HEK293 (cell line): ENCODE measurements at regions not wholly inside any gene's neighbourhood (a gene's known extent, or its start where the extent isn't known, plus 50 kb on each side); places are given as distances from the start of the nearest gene placed in this dataset.
A peak's percentile ranks its signal among the peaks of the same experiment; 100 is the strongest.

Experiments
- CTCF ChIA-PET: fragments of 350-600 bp; formaldehyde crosslinking; extraction: SDS; loops from one replicate; lab custom pipeline; 2021; ENCODE audit warnings: antibody characterized with exemption; lab: Yijun Ruan, JAX
- POLR2A ChIA-PET: fragments of 300-600 bp; formaldehyde crosslinking; extraction: SDS; loops from one replicate; lab custom pipeline; 2020; ENCODE audit warnings: antibody characterized with exemption, inconsistent platforms; lab: Yijun Ruan, JAX
- H3K27ac ChIP-seq: fragments of 200-500 bp; sonication (Bioruptor generic); 2 replicates; pipeline ENCODE4 v1.5.1; 2014; ENCODE audit warnings: low read depth, low read length, control low read depth, inconsistent platforms; ENCODE audit errors: extremely low read depth
- H3K36me3 ChIP-seq, 2 experiments: fragments of 200-500 bp in 1 of 2; sonication (Bioruptor generic) in 1 of 2; 1 replicate in 1 of 2; 2 replicates in 1 of 2; pipeline ENCODE4 v1.5.1; 2014 to 2017; ENCODE audit warnings: inconsistent platforms in 2 of 2, low read length in 2 of 2; ENCODE audit not compliant: control insufficient read depth in 2 of 2, insufficient read depth in 1 of 2
- H3K4me1 ChIP-seq: fragments of 200-500 bp; sonication (Bioruptor generic); 2 replicates; pipeline ENCODE4 v1.5.1; 2014; ENCODE audit warnings: mild to moderate bottlenecking, low read length, inconsistent platforms; ENCODE audit not compliant: control insufficient read depth, insufficient read depth
- H3K4me3 ChIP-seq: 2 replicates; pipeline ENCODE4 v1.5.1; 2011; ENCODE audit warnings: low read depth, mild to moderate bottlenecking, control low read depth, low read length, moderate library complexity
- H3K9me3 ChIP-seq: fragments of 200-500 bp; sonication (Bioruptor generic); 2 replicates; pipeline ENCODE4 v1.5.1; 2014; ENCODE audit warnings: low read depth, low read length, inconsistent platforms; ENCODE audit not compliant: control insufficient read depth, insufficient read depth
- BCL11A ChIP-seq: fragments of 450-650 bp; formaldehyde crosslinking; IDR thresholded peaks from 2 replicates; pipeline ENCODE4 v1.5.1; 2016; ENCODE audit warnings: low read depth, missing biosample characterization, missing genetic modification characterization
- YY1 ChIP-seq: fragments of 450-650 bp; formaldehyde crosslinking; IDR thresholded peaks from 2 replicates; pipeline ENCODE4 v1.5.1; 2018; ENCODE audit warnings: missing biosample characterization, missing genetic modification characterization
- ZBTB8A ChIP-seq: fragments of 450-650 bp; formaldehyde crosslinking; IDR thresholded peaks from 2 replicates; pipeline ENCODE4 v1.5.1; 2016; ENCODE audit warnings: missing biosample characterization, missing genetic modification characterization
- ZNF174 ChIP-seq: fragments of 450-650 bp; formaldehyde crosslinking; IDR thresholded peaks from 2 replicates; pipeline ENCODE4 v1.5.0; 2017; ENCODE audit warnings: missing biosample characterization, mild to moderate bottlenecking, missing genetic modification characterization
- ZNF274 ChIP-seq, 2 experiments: fragments of 200-500 bp in 1 of 2; fragments of 450-650 bp in 1 of 2; sonication (Bioruptor generic) in 1 of 2; formaldehyde crosslinking in 1 of 2; IDR thresholded peaks; 2 replicates each; pipeline versions ENCODE4 v1.5.1 to v1.6.1; 2014 to 2016; ENCODE audit warnings: borderline replicate concordance in 1 of 2, inconsistent platforms in 1 of 2, low read length in 1 of 2, missing biosample characterization in 1 of 2, missing genetic modification characterization in 1 of 2
- ZNF302 ChIP-seq: fragments of 450-650 bp; formaldehyde crosslinking; IDR thresholded peaks from 2 replicates; pipeline ENCODE4 v1.5.1; 2016; ENCODE audit warnings: missing biosample characterization, missing genetic modification characterization, low read depth
- ZNF335 ChIP-seq: fragments of 450-650 bp; formaldehyde crosslinking; conservative IDR thresholded peaks from 2 replicates; pipeline ENCODE4 v1.5.1; 2016; ENCODE audit warnings: missing biosample characterization, missing genetic modification characterization
- ZNF530 ChIP-seq: fragments of 450-650 bp; formaldehyde crosslinking; IDR thresholded peaks from 2 replicates; pipeline ENCODE4 v1.5.1; 2016; ENCODE audit warnings: low read depth, missing biosample characterization, missing genetic modification characterization
- ZNF555 ChIP-seq: fragments of 450-650 bp; formaldehyde crosslinking; conservative IDR thresholded peaks from 2 replicates; pipeline ENCODE4 v1.5.1; 2017; ENCODE audit warnings: missing biosample characterization, mild to moderate bottlenecking, missing genetic modification characterization, inconsistent platforms
- ZNF623 ChIP-seq: fragments of 450-650 bp; formaldehyde crosslinking; IDR thresholded peaks from 2 replicates; pipeline ENCODE4 v1.5.1; 2016; ENCODE audit warnings: missing biosample characterization, missing genetic modification characterization
- ZNF777 ChIP-seq: fragments of 450-650 bp; formaldehyde crosslinking; IDR thresholded peaks from 2 replicates; pipeline ENCODE4 v1.5.1; 2017; ENCODE audit warnings: missing biosample characterization, missing genetic modification characterization, borderline replicate concordance
- ZXDB ChIP-seq: fragments of 450-650 bp; formaldehyde crosslinking; IDR thresholded peaks from 2 replicates; pipeline ENCODE4 v1.5.1; 2016; ENCODE audit warnings: missing biosample characterization, missing genetic modification characterization
- TF ChIP-seq, protein P1 (sequence below): fragments of 450-650 bp; formaldehyde crosslinking; IDR thresholded peaks from 2 replicates; pipeline ENCODE4 v1.5.1; 2016; ENCODE audit warnings: missing biosample characterization, missing genetic modification characterization
- TF ChIP-seq, protein P2 (sequence below): fragments of 450-650 bp; formaldehyde crosslinking; IDR thresholded peaks from 2 replicates; pipeline ENCODE4 v1.5.1; 2016; ENCODE audit warnings: missing biosample characterization, missing genetic modification characterization
- TF ChIP-seq, protein P3 (sequence below): fragments of 450-650 bp; IDR thresholded peaks from 2 replicates; pipeline ENCODE4 v1.5.1; 2018; ENCODE audit warnings: missing biosample characterization, mild to moderate bottlenecking, missing genetic modification characterization
- TF ChIP-seq, protein P4 (sequence below): fragments of 450-650 bp; formaldehyde crosslinking; IDR thresholded peaks from 2 replicates; pipeline ENCODE4 v1.5.1; 2017; ENCODE audit warnings: missing biosample characterization, missing genetic modification characterization
- TF ChIP-seq, protein P5 (sequence below): fragments of 450-650 bp; formaldehyde crosslinking; optimal IDR thresholded peaks from 2 replicates; pipeline ENCODE3; 2016; ENCODE audit warnings: missing biosample characterization, mild to moderate bottlenecking, missing genetic modification characterization
- TF ChIP-seq, protein P6 (sequence below): sonication (generic); formaldehyde crosslinking; IDR thresholded peaks from 2 replicates; pipeline ENCODE4 v1.8.1; 2022; ENCODE audit warnings: mild to moderate bottlenecking, moderate library complexity, missing genetic modification reagents
- TF ChIP-seq, protein P7 (sequence below): fragments of 450-650 bp; formaldehyde crosslinking; IDR thresholded peaks from 2 replicates; pipeline ENCODE4 v1.5.1; 2016; ENCODE audit warnings: missing biosample characterization, missing genetic modification characterization

DNA sequence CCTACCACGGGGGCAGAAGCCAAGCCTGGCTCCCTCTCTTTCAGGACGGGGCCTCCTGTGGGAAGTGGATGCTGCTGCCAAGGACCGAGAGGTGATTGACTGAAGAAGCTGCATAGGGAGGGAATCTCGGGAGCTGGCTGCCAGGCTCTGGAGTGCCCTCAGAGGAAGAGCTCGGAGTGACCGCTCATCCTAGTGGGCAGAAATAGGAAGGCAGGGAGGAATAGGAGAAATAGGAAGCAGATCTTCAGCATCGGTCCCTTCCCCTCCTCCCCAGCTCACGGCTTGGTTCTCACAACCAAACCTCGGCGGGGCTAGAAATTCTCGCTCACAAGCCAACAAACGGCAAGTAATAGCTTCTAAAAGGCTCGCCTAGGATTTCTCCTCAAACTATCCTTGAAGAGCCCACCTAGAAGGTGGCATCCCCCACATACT is 159.9 kb upstream of the RAI14 start:
- Histone ChIP-seq H3K4me1 (peaks cover 9% of the 10 kb centered on the region), H3K4me3 (no peak overlapping the region), H3K9me3 (no peaks in the 10 kb centered on the region), H3K27ac (no peak overlapping the region), H3K36me3 (no peaks in the 10 kb centered on the region)
- ChIA-PET POLR2A (no interaction called here), CTCF (interaction anchor here (0.6 to 1.9 kb wide), 5 partner anchors 9 to 459 kb away, joined by 3 to 6 read pairs (median 3); no protein-coding TSS in a partner anchor)
- TF ChIP-seq, protein P1, sequence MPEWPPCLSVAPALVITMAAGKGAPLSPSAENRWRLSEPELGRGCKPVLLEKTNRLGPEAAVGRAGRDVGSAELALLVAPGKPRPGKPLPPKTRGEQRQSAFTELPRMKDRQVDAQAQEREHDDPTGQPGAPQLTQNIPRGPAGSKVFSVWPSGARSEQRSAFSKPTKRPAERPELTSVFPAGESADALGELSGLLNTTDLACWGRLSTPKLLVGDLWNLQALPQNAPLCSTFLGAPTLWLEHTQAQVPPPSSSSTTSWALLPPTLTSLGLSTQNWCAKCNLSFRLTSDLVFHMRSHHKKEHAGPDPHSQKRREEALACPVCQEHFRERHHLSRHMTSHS (tag by site-specific recombination): no peak
- TF ChIP-seq ZNF555 (no peak), ZXDB (tag by site-specific recombination) (no peak), ZNF777 (tag by site-specific recombination) (no peak)
- TF ChIP-seq, protein P2, sequence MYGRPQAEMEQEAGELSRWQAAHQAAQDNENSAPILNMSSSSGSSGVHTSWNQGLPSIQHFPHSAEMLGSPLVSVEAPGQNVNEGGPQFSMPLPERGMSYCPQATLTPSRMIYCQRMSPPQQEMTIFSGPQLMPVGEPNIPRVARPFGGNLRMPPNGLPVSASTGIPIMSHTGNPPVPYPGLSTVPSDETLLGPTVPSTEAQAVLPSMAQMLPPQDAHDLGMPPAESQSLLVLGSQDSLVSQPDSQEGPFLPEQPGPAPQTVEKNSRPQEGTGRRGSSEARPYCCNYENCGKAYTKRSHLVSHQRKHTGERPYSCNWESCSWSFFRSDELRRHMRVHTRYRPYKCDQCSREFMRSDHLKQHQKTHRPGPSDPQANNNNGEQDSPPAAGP (tag by site-specific recombination): no peak
- TF ChIP-seq, protein P3, sequence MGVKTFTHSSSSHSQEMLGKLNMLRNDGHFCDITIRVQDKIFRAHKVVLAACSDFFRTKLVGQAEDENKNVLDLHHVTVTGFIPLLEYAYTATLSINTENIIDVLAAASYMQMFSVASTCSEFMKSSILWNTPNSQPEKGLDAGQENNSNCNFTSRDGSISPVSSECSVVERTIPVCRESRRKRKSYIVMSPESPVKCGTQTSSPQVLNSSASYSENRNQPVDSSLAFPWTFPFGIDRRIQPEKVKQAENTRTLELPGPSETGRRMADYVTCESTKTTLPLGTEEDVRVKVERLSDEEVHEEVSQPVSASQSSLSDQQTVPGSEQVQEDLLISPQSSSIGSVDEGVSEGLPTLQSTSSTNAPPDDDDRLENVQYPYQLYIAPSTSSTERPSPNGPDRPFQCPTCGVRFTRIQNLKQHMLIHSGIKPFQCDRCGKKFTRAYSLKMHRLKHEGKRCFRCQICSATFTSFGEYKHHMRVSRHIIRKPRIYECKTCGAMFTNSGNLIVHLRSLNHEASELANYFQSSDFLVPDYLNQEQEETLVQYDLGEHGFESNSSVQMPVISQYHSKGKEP (tag by site-specific recombination): no peak
- TF ChIP-seq, protein P4, sequence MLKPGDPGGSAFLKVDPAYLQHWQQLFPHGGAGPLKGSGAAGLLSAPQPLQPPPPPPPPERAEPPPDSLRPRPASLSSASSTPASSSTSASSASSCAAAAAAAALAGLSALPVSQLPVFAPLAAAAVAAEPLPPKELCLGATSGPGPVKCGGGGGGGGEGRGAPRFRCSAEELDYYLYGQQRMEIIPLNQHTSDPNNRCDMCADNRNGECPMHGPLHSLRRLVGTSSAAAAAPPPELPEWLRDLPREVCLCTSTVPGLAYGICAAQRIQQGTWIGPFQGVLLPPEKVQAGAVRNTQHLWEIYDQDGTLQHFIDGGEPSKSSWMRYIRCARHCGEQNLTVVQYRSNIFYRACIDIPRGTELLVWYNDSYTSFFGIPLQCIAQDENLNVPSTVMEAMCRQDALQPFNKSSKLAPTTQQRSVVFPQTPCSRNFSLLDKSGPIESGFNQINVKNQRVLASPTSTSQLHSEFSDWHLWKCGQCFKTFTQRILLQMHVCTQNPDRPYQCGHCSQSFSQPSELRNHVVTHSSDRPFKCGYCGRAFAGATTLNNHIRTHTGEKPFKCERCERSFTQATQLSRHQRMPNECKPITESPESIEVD (tag by site-specific recombination): no peak

DNA sequence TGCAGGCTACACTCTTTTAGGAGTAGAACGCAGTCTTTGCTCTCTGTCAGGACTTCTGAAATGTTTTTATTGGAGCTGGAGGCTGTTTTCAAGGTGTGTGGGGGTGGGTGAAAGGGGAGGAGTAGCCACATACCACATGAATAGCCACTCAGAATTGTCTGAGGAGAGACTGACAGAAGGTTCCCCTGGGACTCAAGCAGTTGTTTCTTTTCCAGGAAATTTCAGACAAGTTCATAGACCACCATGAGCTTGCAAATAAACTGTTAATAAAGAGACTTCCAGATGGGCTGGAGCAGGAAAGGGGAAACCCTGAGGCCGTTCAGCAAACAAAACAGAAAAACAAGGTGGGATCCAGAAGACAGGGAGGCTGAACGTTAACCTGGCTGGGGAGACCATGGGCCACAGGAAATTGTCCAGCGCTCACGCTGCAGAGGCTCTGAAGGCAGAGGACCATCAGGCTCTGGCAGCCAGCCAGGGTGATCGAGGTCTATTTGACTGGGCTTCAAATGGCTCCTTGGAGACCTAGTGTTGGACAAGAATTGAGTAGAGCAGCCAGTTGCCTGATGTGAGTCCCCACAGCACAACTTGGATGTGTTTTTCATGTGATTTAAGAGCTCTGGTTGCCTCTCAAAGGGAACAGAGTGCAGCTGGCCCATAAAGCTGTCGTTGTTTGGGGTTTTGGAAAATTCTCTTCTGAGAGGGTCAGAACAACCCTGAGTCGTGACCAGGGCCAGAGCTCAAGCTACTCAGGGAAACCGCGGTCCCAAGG is 159.2 kb upstream of the RAI14 start:
- Histone ChIP-seq H3K4me3 (no peak overlapping the region), H3K27ac (no peak overlapping the region), H3K9me3 (no peaks in the 10 kb centered on the region), H3K4me1 (peaks cover 9% of the 10 kb centered on the region), H3K36me3 (no peaks in the 10 kb centered on the region)
- ChIA-PET POLR2A (interaction anchor here (0.9 kb wide), 1 partner anchor 419 kb away, joined by 3 read pairs; the partner anchor contains the start of genes BRIX1 and RAD1), CTCF (interaction anchor here (0.6 to 1.9 kb wide), 5 partner anchors 10 to 506 kb away, joined by 3 to 6 read pairs (median 3); no protein-coding TSS in a partner anchor)
- no peak for TF ChIP-seq ZNF777 (tag by site-specific recombination)
- TF ChIP-seq ZBTB8A: 0 out of 2 replicates have a peak, but pooled peaks have one; percentile 13
- no peak for TF ChIP-seq ZNF530 (tag by site-specific recombination)
- TF ChIP-seq ZNF274 (IDR thresholded peaks at IDR 0.05; ENCODE audit: low read length): no peak
- TF ChIP-seq ZNF274 (tag by site-specific recombination; IDR thresholded peaks at IDR 0.05; ENCODE audit: borderline replicate concordance): no peak
- TF ChIP-seq YY1: no peak

DNA sequence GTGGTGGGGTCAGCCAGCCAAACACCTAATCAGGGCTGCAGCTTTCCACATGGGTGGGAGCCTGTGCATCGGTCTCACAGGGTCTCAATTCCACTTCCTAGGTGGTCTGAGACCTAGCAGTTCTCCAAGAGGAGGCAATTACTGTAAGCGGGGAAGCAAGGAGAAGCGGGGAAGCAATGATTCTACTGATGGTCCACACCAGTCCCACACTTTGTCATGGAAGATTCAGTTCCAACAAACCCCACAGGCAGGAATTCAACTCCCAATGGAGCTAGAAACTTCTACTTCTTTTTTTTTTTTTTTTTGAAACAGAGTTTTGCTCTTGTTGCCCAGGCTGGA is 158.7 kb upstream of the RAI14 start:
- Histone ChIP-seq H3K4me3 (no peak overlapping the region), H3K27ac (no peak overlapping the region), H3K4me1 (peaks cover 9% of the 10 kb centered on the region), H3K36me3 (no peaks in the 10 kb centered on the region), H3K9me3 (no peaks in the 10 kb centered on the region)
- POLR2A ChIA-PET: interaction anchor here (0.9 kb wide), 1 partner anchor 418 kb away, joined by 3 read pairs; the partner anchor contains the start of genes BRIX1 and RAD1
- CTCF ChIA-PET: interaction anchor here (0.7 to 2.1 kb wide), 5 partner anchors 11 to 505 kb away, joined by 3 to 9 read pairs (median 6); no protein-coding TSS in a partner anchor
- TF ChIP-seq, protein P5, sequence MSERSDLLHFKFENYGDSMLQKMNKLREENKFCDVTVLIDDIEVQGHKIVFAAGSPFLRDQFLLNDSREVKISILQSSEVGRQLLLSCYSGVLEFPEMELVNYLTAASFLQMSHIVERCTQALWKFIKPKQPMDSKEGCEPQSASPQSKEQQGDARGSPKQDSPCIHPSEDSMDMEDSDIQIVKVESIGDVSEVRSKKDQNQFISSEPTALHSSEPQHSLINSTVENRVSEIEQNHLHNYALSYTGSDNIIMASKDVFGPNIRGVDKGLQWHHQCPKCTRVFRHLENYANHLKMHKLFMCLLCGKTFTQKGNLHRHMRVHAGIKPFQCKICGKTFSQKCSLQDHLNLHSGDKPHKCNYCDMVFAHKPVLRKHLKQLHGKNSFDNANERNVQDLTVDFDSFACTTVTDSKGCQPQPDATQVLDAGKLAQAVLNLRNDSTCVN (tag by site-specific recombination): no peak
- TF ChIP-seq, protein P6, sequence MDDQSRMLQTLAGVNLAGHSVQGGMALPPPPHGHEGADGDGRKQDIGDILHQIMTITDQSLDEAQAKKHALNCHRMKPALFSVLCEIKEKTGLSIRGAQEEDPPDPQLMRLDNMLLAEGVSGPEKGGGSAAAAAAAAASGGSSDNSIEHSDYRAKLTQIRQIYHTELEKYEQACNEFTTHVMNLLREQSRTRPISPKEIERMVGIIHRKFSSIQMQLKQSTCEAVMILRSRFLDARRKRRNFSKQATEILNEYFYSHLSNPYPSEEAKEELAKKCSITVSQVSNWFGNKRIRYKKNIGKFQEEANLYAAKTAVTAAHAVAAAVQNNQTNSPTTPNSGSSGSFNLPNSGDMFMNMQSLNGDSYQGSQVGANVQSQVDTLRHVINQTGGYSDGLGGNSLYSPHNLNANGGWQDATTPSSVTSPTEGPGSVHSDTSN (CRISPR knock-in tag): no peak
- TF ChIP-seq ZNF335 (tag by site-specific recombination) (no peak), BCL11A (no peak), ZNF623 (tag by site-specific recombination) (no peak), ZNF174 (tag by site-specific recombination) (no peak), ZNF302 (no peak)
- TF ChIP-seq, protein P7, sequence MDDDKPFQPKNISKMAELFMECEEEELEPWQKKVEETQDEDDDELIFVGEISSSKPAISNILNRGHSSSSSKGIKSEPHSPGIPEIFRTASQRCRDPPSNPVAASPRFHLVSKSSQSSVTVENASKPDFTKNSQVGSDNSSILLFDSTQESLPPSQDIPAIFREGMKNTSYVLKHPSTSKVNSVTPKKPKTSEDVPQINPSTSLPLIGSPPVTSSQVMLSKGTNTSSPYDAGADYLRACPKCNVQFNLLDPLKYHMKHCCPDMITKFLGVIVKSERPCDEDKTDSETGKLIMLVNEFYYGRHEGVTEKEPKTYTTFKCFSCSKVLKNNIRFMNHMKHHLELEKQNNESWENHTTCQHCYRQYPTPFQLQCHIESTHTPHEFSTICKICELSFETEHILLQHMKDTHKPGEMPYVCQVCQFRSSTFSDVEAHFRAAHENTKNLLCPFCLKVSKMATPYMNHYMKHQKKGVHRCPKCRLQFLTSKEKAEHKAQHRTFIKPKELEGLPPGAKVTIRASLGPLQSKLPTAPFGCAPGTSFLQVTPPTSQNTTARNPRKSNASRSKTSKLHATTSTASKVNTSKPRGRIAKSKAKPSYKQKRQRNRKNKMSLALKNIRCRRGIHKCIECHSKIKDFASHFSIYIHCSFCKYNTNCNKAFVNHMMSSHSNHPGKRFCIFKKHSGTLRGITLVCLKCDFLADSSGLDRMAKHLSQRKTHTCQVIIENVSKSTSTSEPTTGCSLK: no peak
